Stomach (tissue), 8 donors: ENCODE measurements at regions not wholly inside any gene's neighbourhood (a gene's known extent, or its start where the extent isn't known, plus 50 kb on each side); places are given as distances from the start of the nearest gene placed in this dataset.

Source experiments
- DNase-seq, 2 donors: peaks; one replicate each; pipeline versions ENCODE4 v3.0.0 to v3.0.0-alpha.2; 2013 to 2019
- H3K27ac ChIP-seq, 5 donors: fragments of 200-600 bp in 4 of 5; sonication (generic) in 4 of 5; one replicate each; pipeline ENCODE4 v1.5.1; 2013 to 2019; ENCODE audit warnings: mild to moderate bottlenecking in 1 of 5, moderate library complexity in 1 of 5
- H3K27me3 ChIP-seq, 3 donors: fragments of 200-600 bp; sonication (generic); one replicate each; pipeline ENCODE4 v1.5.1; 2017 to 2019; ENCODE audit warnings: mixed run types in 1 of 3
- H3K36me3 ChIP-seq, 4 donors: fragments of 200-600 bp; sonication (generic); 1 replicate in 3 of 4; 2 replicates in 1 of 4; pipeline ENCODE4 v1.5.1; 2016 to 2019
- H3K4me1 ChIP-seq, 4 donors: fragments of 200-600 bp; sonication (generic); one replicate each; pipeline ENCODE4 v1.5.1; 2016 to 2019
- H3K4me3 ChIP-seq, 4 donors: fragments of 200-600 bp; sonication (generic) in 3 of 4; one replicate each; pipeline ENCODE4 v1.5.1; 2016 to 2019; ENCODE audit warnings: mild to moderate bottlenecking in 1 of 4
- H3K9me3 ChIP-seq, 4 donors: fragments of 200-600 bp; sonication (generic); one replicate each; pipeline ENCODE4 v1.5.1; 2016 to 2019
- CTCF ChIP-seq, 7 experiments: fragments of 450-650 bp in 4 of 7; fragments of 200-600 bp in 3 of 7; sonication (generic) in 3 of 7; IDR thresholded peaks; one replicate each; pipeline ENCODE4 v1.5.1; 2016 to 2019; ENCODE audit warnings: antibody characterized with exemption in 7 of 7, control low read depth in 2 of 7, mild to moderate bottlenecking in 1 of 7
- EP300 ChIP-seq: sonication (generic); formaldehyde crosslinking; IDR thresholded peaks from one replicate; pipeline ENCODE4 v1.6.1; 2017; ENCODE audit warnings: antibody characterized with exemption
- POLR2A ChIP-seq, 4 donors: fragments of 450-650 bp; IDR thresholded peaks; one replicate each; pipeline ENCODE4 v1.6.1; 2016; ENCODE audit warnings: antibody characterized with exemption in 4 of 4, control low read depth in 2 of 4, mild to moderate bottlenecking in 1 of 4, moderate library complexity in 1 of 4
- POLR2AphosphoS5 ChIP-seq, 3 donors: sonication (generic); formaldehyde crosslinking; IDR thresholded peaks; one replicate each; pipeline ENCODE4 v1.6.1; 2016; ENCODE audit warnings: antibody characterized with exemption in 3 of 3
- WGBS, 5 donors: extraction: QIAGEN DNeasy Blood & Tissue Kit in 3 of 5; methylation state at CpG; one replicate each; pipeline versions ENCODE4 v1.1.5 to v1.1.7; 2013 to 2018; 5-methylcytosine and 5-hydroxymethylcytosine counted together
- intact Hi-C: fragments of 100-400 bp; cut with DNase I; formaldehyde crosslinking; loops from one replicate; pipeline ENCODE4 v1.15.1; 2023; ENCODE audit warnings: low total_unique reads
- donor health status: healthy with polysubstance abuse.
- donor health status: Bipolar disorder and iron deficiency.
- donor health status: healthy.

- Histone ChIP-seq H3K36me3 (no peaks in the 10 kb centered on the region), H3K4me1 (no peaks in the 10 kb centered on the region), H3K9me3 (no peaks in the 10 kb centered on the region), H3K27me3 (peaks cover 0 to 7% (median 0%) of the 10 kb centered on the region in 3 donors), H3K27ac (no peak overlapping the region), H3K4me3 (no peak overlapping the region)
- DNase-seq: no peak
- WGBS, 5 donors: 75 to 89% (median 84%) methylated on average over 4 of the region's 4 CpGs
- TF ChIP-seq POLR2A (IDR thresholded peaks at IDR 0.05) (no peak), POLR2AphosphoS5 (IDR thresholded peaks at IDR 0.05) (no peak), EP300 (no peak), CTCF (IDR thresholded peaks at IDR 0.05) (no peak)
- intact Hi-C loops: no loop called here
Measured at GRCh38 chr2:129667577-129667976, 311.9 kb upstream of the RAB6C start.

GRCh38 chr2:129672521-129672920 is 306.9 kb upstream of the RAB6C start:
- Histone ChIP-seq H3K36me3 (no peaks in the 10 kb centered on the region), H3K4me1 (no peaks in the 10 kb centered on the region), H3K27me3 (no peaks in the 10 kb centered on the region), H3K27ac (no peak overlapping the region), H3K4me3 (no peak overlapping the region), H3K9me3 (no peaks in the 10 kb centered on the region)
- no peak for TF ChIP-seq POLR2A (IDR thresholded peaks at IDR 0.05)
- no peak for TF ChIP-seq EP300
- no peak for TF ChIP-seq POLR2AphosphoS5 (IDR thresholded peaks at IDR 0.05)
- no peak for TF ChIP-seq CTCF (IDR thresholded peaks at IDR 0.05)
- DNase-seq: no peak
- intact Hi-C loops: no loop called here
- 57 to 80% (median 63%) methylated on average over 5 of the region's 5 CpGs for WGBS, 5 donors

- Histone ChIP-seq H3K27ac (no peak overlapping the region), H3K9me3 (no peaks in the 10 kb centered on the region), H3K36me3 (no peaks in the 10 kb centered on the region), H3K27me3 (no peaks in the 10 kb centered on the region), H3K4me3 (no peak overlapping the region), H3K4me1 (no peaks in the 10 kb centered on the region)
- 56 to 72% (median 59%) methylated on average over 5 of the region's 5 CpGs for WGBS, 5 donors
- intact Hi-C loops: no loop called here
- no peak for DNase-seq
- TF ChIP-seq CTCF (IDR thresholded peaks at IDR 0.05): no peak
- TF ChIP-seq POLR2A (IDR thresholded peaks at IDR 0.05): no peak
- no peak for TF ChIP-seq POLR2AphosphoS5 (IDR thresholded peaks at IDR 0.05)
- TF ChIP-seq EP300: no peak
Measured at GRCh38 chr2:129673234-129673633, 306.2 kb upstream of the RAB6C start.

GRCh38 chr2:129673847-129674711 is 305.4 kb upstream of the RAB6C start:
- no peaks in the 10 kb centered on the region for H3K27me3 ChIP-seq
- DNase-seq: no peak
- H3K27ac ChIP-seq: no peak overlapping the region
- H3K4me1 ChIP-seq: no peaks in the 10 kb centered on the region
- H3K36me3 ChIP-seq: no peaks in the 10 kb centered on the region
- intact Hi-C loops: no loop called here
- H3K4me3 ChIP-seq: no peak overlapping the region
- WGBS, 5 donors: 48 to 54% (median 49%) methylated on average over 13 to 14 of the region's 14 CpGs
- no peak for TF ChIP-seq POLR2AphosphoS5 (IDR thresholded peaks at IDR 0.05)
- H3K9me3 ChIP-seq: no peaks in the 10 kb centered on the region

GRCh38 chr2:129678751-129679150 is 300.7 kb upstream of the RAB6C start:
- no peak for DNase-seq
- H3K4me3 ChIP-seq: no peak overlapping the region
- no peaks in the 10 kb centered on the region for H3K27me3 ChIP-seq
- 69 to 85% (median 76%) methylated on average over 9 of the region's 9 CpGs for WGBS, 5 donors
- no peaks in the 10 kb centered on the region for H3K4me1 ChIP-seq
- H3K36me3 ChIP-seq: no peaks in the 10 kb centered on the region
- TF ChIP-seq POLR2A (IDR thresholded peaks at IDR 0.05) (no peak), POLR2AphosphoS5 (IDR thresholded peaks at IDR 0.05) (no peak), EP300 (no peak), CTCF (IDR thresholded peaks at IDR 0.05) (no peak)
- H3K9me3 ChIP-seq: no peaks in the 10 kb centered on the region
- intact Hi-C loops: no loop called here
- no peak overlapping the region for H3K27ac ChIP-seq
